ENCODE measurements at regions not wholly inside any gene's neighbourhood (a gene's known extent, or its start where the extent isn't known, plus 50 kb on each side); places are given as distances from the start of the nearest gene placed in this dataset.
A peak's percentile ranks its signal among the peaks of the same experiment; 100 is the strongest.
"Not testable (repeated sequence)": the region's sequence is repeated elsewhere in the genome, so short reads cannot be mapped to it uniquely, and the experiment has no call there.

GRCh38 chr3:194906229-194906629 lies 220.5 kb downstream of the FAM43A start:
- H3K4me3 ChIP-seq (replicated peaks; ENCODE audit: low read depth, low read length), result no peak overlapping the region
- TF ChIP-seq CTCF (IDR thresholded peaks at IDR 0.05; ENCODE audit: low read length, missing control alignments), result no peak
- DNase-seq (ENCODE audit: low read depth), result peak; percentile 75

GRCh38 chr3:194906970-194907629 lies 221.4 kb downstream of the FAM43A start:
- no peak for DNase-seq (ENCODE audit: low read depth)
- no peak for TF ChIP-seq CTCF (IDR thresholded peaks at IDR 0.05; ENCODE audit: low read length, missing control alignments)
- H3K4me3 ChIP-seq (replicated peaks; ENCODE audit: low read depth, low read length), result no peak overlapping the region

- no peak overlapping the region for H3K4me3 ChIP-seq (replicated peaks; ENCODE audit: low read depth, low read length)
- no peak for TF ChIP-seq CTCF (IDR thresholded peaks at IDR 0.05; ENCODE audit: low read length, missing control alignments)
- DNase-seq (ENCODE audit: low read depth), result no peak
These were observed 222.1 kb downstream of the FAM43A start for GRCh38 chr3:194907811-194908210.

- no peak for TF ChIP-seq CTCF (IDR thresholded peaks at IDR 0.05; ENCODE audit: low read length, missing control alignments)
- no peak overlapping the region for H3K4me3 ChIP-seq (replicated peaks; ENCODE audit: low read depth, low read length)
- DNase-seq (ENCODE audit: low read depth), result no peak
These were observed 222.8 kb downstream of the FAM43A start for GRCh38 chr3:194908496-194908895.

- no peak for DNase-seq (ENCODE audit: low read depth)
These were observed 223.3 kb downstream of the FAM43A start for GRCh38 chr3:194908972-194909371.

GRCh38 chr3:194910414-194910984 lies 224.8 kb downstream of the FAM43A start:
- no peak for TF ChIP-seq CTCF (IDR thresholded peaks at IDR 0.05; ENCODE audit: low read length, missing control alignments)
- DNase-seq (ENCODE audit: low read depth), result no peak

More at GRCh38 chr3:194908972-194909371, 223.3 kb downstream of the FAM43A start:
- H3K4me3 ChIP-seq (replicated peaks; ENCODE audit: low read depth, low read length), result no peak overlapping the region
- TF ChIP-seq CTCF (IDR thresholded peaks at IDR 0.05; ENCODE audit: low read length, missing control alignments), result peak; percentile 22

GRCh38 chr3:194913316-194913715 lies 227.6 kb downstream of the FAM43A start:
- H3K4me3 ChIP-seq (replicated peaks; ENCODE audit: low read depth, low read length), result no peak overlapping the region
- no peak for TF ChIP-seq CTCF (IDR thresholded peaks at IDR 0.05; ENCODE audit: low read length, missing control alignments)
- DNase-seq (ENCODE audit: low read depth), result no peak

More at GRCh38 chr3:194910414-194910984, 224.8 kb downstream of the FAM43A start:
- H3K4me3 ChIP-seq (replicated peaks; ENCODE audit: low read depth, low read length), result no peak overlapping the region

- DNase-seq (ENCODE audit: low read depth); H3K4me3 ChIP-seq (replicated peaks; ENCODE audit: low read depth, low read length): not testable (repeated sequence)
These were observed 239.2 kb downstream of the FAM43A start for GRCh38 chr3:194924889-194925288.

Measured in fibroblast of pulmonary artery (primary cell).